SKM-1 (cell line): ENCODE measurements at regions not wholly inside any gene's neighbourhood (a gene's known extent, or its start where the extent isn't known, plus 50 kb on each side); places are given as distances from the start of the nearest gene placed in this dataset.
A peak's percentile ranks its signal among the peaks of the same experiment; 100 is the strongest.
"Not testable (repeated sequence)": the region's sequence is repeated elsewhere in the genome, so short reads cannot be mapped to it uniquely, and the experiment has no call there.

Source experiments
- DNase-seq: peaks from one replicate; lab custom pipeline; 2025; ENCODE audit not compliant: unreplicated experiment; lab: John Stamatoyannopoulos, UW

DNA sequence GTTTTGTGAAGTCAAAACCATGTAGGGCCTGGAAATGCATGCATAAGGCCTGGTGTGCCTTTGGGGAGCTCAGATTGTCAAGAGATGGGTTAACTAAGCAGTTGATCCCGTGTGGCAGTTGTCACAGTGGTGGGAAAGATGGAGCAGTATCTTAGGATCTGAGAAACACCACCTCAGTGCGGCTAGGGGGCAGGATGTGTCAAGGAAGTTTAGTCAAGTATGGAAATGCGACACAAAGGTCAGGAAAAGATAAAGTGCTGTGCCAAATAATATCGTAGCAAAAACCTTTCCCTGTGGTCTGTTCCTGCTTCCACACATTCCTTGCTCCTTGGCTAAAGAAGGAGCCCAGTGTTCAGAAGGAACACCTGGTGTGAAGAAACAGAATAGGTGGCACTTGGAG is 396.4 kb downstream of the EDEM1 start:
- no peak for DNase-seq

DNA sequence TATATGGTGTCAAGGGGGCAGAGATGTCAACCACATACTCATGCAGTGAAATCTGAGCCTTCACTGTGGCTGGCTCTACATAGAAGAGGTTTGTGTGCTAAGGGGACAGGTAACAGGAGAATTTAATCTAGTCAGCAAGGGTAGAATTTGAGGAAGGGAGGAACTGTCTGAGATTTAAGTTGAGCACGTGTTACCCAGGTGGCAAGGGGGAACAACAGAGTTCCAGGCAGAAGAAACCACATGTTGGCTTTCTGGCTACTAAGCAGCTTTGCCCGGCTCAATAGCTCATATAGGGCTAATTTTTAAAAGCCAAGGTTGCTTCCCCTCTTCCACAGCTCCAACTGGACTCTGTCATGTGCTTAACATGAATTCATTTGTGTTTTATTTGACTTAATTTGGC is 397.6 kb downstream of the EDEM1 start:
- no peak for DNase-seq

DNA sequence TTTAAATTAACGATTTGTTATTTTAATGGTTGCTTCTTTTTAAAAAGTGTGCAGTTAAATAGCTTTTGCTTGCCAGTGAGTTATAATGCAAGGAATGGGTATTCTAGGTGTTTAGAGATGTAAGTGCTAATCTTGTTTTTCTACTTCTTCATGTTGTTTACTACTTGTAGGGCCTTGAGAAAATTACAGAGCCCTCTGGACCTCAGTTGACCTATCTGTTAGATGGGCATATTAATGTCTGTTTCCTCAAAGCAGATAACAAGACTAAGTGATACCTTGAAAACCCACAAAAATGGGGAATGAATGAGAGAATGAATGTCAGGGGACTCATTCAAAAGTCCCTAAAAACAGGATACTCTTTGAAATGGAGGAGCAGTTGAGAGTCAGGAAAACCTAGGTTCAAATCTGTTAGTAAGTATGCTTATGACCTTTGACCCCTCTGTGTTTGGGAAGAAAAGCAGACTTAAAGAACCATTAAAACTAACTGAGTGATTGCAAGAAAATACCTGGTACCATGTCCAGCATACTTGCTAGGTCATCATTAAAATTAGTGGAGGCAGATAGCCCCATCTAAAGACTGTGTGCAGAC is 419.5 kb downstream of the EDEM1 start:
- DNase-seq: no peak

DNA sequence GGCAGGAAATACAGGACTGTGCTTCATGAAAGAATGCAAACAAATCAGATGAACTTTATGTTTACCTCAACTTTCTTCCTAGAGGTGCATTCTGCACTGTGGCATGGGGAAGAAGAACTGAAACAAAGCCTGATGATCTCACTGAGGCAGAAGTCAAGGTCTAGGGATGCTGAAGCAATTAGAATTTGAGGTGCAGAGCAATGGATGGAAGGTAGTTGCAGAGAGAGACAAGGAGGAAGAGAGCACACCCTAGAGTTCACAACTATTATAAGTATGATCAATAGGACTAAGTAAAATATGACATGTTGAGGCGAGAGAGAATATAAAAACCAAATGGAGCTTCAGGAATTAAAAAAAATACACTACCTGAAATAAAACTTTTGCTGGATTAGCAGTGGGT is 420.1 kb downstream of the EDEM1 start:
- no peak for DNase-seq

DNA sequence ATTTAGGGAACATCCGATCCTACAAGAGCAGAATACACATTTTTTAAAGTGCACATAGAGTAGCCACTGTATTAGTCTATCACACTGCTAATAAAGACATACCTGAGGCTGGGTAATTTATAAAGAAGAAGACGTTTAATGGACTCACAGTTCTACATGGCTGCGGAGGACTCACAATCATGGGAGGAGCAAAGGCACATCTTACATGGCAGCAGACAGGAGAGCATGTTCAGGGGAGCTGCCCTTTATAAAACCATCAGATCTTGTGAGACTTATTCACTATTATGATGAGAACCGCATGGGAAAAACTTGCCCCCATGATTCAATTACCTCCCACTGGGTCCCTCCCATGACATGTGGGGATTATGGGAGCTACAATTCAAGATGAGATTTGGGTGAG is 421.5 kb downstream of the EDEM1 start:
- not testable (repeated sequence) for DNase-seq

DNA sequence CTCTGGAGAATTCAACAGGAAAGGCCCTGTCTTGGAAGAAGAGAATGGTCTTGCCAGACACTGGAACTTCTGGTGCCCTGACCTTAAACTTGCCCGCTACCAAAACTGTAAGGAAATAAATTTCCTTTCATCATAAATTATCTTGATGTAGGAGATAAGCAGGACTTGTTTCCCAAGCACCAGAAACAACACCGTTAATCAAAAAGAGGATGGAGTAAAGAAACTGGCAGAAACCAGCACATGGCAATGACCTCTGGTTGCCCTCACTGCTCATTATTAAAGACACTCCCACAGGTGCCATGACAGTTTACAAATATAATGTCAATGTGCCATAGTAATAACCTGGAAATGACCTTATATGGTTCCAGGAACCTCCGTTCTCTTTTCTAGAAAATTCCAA is 426.1 kb downstream of the EDEM1 start:
- DNase-seq: no peak

DNA sequence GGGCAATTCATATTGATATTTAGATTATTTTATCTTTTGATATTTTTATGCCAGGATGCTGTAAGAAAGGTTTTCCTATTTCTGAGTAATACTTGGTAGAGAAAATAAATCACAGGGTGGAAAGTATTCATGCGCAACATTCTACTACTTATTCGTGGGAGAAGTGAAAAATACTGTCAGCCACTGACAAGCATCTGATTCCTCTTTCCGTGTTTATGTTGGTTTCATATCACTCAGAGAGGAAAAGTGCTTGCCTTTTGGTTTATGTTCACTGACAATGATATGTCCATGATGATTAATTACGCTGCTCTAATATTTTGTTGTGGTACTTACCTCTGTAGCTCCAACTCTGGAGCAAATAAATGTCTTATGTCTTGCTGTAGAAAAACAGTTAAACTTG is 429.4 kb downstream of the EDEM1 start:
- no peak for DNase-seq

DNA sequence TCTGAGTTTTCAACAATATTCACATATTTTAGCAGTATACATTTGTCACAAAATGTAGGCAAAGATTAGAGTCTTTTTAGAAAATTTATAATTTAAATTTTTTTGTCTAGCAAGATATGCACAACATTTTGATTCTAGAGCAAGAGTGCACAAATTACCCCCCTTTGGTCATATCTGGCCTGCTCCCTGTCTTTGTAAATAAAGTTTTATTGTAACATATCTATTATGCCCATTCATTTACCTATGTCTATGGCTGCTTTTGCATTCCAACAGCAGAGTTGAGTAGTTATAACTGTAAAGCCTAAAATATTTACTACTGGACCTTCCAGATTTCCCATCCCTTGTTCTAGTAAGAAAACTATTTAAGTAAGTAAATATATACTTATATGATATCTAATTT is 430.7 kb downstream of the EDEM1 start:
- DNase-seq: no peak

DNA sequence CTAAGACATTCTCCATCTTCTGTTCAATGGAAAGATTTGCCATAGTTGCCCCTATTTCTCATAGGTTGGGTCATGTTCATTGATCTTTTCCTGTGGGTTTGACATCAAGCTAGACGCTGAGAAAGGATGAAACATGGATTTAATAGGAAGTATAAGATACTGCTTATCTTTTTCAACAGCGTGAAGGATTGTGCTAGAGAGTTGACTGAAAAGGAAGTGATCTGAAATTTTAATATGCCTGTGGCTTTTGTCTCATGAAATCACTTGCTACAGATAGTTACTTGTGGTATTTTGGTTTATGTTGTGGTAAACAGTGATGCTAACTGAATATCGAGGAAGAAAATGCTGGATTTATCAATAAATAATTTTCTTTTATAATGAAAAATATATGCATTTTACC is 442.9 kb downstream of the EDEM1 start:
- no peak for DNase-seq

DNA sequence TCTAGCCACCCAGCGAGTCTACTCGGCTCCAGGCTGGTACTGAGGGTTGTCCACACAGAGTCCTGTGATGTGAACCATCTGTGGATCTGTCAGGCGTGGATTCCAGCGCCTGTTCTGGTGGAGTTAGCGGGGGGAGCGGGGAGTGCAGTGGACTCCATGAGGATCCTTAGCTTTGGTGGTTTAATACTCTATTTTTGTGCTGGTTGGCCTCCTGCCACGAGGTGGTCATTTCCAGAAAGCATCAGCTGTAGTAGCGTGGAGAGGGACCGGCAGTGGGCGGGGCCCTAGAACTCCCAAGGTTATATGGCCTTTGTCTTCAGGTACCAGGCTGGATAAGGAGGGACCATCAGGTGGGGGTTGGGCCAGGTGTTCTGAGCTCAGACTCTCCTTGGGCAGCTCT is 446.5 kb downstream of the EDEM1 start:
- no peak for DNase-seq

DNA sequence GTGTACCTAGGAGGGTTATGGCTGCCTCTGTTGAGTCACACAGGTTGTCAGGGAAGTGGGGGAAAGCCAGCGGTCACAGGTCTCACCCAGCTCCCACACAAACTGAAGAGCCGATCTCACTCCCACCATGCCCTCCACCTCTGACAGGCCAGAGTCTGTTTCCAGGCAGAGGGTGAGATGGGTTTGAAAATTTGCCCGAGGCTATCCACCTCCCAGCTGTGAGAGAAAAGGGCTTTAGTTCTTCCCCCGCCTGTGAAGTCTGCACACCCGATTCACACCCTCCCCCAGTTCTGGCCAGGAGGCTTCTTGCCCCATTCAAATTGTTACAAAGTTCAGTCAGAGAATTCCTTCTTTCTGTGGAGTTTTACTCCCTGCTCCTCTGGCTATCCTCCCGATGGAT is 446.9 kb downstream of the EDEM1 start:
- DNase-seq: no peak

DNA sequence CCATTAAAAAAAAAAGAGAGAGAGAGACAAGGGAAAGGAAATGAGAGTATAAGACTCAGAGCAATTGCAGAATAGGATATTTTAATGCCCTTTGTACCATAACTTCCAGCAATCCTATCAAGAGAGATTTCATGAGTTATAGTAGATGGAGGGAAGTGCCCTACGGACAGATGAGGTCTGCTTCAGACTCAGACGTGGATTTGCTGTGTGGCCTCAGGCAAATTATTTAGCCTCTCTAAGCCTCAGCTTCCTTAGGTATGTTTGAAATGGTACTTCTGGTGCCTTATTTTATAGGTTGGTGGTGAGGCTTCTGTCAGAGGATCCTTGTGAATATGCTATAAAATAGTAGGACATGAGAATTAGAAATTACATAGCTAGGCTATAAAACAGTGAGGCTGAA is 448.2 kb downstream of the EDEM1 start:
- DNase-seq: no peak

DNA sequence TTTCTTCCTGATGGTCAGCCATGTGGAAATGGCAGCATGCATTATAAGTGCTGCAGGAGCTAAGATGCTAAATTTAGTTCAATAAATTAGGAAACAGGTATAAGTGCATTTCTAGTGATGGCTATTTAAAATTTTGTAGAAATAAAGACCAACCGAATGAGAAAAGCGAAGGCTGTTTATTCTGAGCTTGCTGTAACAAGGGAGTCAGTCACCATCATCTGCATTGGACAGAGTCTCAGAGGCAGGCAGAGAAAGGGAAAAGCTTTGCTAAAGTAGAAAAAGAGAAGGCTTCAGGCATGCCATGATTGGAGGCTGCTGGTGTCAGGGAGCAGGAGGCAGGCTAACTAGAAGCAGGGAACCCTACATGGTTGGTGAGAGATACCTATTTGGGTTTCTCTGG is 451.0 kb downstream of the EDEM1 start:
- DNase-seq: no peak

DNA sequence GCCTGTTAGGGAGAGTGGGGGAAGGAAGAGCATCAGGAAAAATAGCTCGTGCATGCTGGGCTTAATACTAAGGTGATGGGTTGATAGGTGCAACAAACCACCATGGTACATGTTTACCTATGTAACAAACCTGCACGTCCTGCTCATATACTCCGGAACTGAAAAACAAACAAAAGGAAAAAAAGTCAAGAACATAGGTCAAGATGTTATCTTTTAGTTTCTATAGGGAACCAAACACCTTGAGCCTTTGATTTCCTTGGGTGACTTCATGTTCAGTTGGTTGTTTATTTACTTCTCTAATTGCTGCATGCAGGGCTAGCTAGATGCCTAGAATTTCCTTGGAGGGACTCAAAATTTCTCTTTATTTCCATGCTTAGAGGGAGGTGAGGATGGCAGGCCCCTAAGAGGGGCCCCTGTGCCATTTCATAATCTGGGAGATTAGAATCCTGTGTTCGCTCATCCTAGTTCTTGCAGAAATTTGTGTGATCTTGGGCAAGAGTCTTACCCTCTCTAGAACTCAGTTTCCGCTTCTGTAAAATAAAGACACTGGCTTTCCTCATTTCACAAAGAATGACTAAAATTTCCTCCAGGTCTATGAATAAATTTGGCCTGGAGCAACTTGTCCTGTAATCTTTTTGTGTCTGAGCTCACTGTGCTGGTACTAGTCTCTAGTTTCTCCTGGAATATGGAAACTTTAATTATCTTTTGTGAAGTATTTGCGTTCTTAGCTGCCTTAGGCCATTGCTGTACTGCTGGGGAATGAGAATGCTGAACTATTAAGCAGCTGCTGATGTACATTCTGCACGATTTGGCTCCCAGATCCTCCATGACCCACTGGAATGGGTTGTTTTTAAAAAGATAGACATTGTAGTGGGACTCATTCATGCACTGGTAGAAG is 457.5 kb downstream of the EDEM1 start:
- DNase-seq: no peak

DNA sequence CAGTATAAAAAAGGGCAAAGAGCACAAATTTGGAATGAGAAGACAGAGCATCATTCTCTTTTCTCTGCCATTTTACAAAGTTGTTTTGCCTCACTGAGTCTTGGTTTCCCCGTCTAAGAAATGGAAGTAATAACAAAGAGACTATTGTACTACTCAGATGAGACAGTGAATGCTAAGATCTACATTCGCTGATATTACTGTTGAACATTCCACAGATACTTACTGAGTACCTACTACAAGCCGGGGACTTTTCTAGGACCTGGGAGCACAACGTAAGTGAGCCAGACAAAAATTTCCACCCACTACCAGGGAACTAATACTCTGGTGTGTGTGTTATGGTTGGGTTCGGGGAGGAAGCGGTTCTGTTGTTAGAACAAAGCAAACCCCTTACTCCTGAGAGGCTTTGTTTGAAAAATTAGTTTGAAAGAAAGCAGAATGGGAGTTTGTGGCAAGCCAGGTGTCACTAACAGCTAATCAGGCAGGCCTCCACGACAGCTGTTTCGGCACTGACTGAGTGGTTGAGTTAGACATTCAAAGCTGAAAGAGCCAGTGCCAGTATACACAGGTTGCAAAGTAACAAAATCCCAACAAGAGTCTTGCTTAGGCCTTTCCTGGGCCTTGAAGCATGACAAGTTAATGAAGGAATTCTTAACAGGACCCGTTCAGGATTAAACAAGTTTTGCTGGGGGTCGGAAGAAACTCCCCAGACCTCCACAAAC is 458.3 kb downstream of the EDEM1 start:
- no peak for DNase-seq

DNA sequence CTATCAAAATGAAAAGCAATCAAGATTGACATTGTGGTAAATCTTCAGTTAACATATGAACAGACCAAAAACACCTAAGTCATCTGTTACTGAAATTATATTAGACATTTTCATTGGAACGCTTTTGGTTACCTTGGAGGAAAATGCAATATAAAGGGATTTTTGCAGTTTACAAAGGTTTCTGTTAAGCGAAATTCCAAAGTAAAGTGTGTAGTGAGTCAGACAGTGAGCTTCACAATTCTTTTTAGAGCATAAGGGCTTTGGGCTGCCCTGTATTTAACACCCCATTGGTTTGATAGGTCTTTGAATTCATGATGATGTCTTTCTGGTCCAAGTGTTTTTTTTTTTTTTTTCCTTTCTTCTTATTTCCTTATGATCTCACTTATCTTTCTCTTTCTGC is 462.8 kb downstream of the EDEM1 start:
- no peak for DNase-seq

DNA sequence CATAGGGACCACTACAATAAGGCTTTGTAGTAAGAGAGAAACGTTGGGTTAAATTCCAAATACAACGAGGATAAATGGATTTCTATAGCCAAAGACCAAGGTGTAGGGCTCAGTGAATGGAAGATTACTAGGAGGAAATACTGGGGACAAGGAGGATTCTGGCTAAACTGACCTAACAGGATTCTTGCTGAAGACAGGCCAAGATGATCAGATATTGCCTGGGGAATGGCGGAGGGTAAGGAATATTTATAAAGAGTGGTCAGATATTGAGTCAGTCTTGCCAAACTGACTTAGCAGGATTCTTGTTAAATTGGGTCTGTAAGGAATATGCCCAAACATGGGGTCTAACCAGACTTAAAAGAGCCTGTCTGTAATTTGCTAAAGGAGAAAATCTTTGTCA is 463.8 kb downstream of the EDEM1 start:
- no peak for DNase-seq

DNA sequence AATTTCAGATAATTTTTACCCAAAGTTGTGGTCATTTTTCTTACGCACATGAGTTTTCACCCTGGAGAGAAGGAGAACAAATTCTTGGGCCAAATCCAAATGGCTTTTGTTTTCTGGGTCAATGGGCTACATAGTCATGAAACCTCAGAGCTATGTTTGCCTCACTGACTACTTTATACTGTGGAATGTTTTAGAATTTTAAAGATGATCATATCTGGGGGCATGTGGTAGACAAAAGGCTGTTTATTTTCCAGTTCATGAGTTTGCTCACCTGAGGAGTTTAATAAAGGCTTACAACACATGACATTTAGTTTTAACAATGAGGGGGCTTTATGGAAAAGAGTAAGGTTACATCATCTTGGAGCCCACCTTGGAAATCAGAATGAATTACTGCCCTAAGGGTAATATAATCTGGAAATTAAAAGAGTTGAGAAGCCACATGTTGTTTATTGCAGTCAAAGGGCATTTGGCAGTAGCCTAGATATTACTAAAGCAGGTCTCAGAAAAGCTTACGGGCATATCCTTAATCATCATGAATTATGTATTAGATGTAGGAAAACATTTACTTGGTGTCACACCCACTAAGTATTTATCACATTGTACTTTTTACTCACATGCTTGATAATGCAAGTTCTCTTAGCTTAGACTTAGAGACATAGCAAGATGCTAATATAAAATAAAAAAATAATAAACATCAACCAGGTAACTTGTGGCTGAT is 466.1 kb downstream of the EDEM1 start:
- no peak for DNase-seq

DNA sequence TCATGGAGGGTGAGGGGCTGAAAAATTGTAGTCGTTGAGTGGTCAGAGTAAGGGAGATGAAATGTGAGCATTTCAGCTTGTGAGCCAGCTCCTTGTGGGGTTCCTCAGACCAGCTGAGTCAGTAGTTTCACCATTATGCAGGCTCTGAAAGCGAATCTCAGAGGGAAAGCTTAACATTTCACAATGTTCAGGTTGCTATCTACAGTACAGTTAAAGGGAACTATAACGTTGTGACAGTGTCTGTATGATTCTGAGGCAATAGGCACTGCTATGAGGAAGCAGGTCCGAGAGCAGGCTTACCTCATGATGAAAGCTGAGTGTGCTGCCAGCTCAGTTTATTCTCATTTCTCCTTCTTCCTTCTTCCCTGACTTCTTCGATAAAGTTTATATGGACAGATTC is 469.6 kb downstream of the EDEM1 start:
- peak; percentile 94 for DNase-seq

DNA sequence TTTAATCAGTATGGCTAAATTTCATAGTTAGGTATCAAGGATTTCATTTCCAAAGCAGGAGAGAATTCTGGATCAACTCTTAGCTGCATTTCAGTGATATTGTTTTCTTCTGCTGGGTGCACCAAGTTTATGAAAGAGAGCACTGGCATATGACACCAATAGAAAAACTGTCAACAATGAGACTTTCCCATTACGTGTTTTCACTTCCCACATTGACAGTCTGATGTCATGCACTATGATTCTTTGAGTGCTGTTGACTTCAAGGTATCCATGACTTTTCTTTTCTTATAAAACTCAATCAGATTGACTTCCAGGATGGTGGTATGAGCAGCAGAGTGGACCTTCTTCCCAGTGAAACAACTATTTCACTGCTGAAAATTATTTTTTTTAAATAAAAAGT is 476.1 kb downstream of the EDEM1 start:
- no peak for DNase-seq

DNA sequence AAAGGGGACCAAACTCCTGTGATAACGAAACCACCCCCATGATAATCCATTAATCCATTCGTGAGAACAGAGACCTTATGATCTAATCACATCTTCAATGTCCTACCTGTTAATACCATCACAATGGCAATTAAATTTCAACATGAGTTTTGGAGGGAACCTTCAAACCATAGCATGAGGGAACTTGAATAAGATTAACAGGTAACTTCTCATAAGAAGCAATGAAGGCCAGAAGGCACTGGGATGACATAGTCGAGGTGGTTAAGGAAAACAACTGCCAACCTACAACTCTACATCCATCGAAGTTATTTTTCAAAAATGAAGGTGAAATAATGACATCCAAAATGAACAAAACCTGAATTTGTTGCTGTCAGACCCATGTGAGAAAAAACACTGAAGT is 478.9 kb downstream of the EDEM1 start:
- DNase-seq: no peak

DNA sequence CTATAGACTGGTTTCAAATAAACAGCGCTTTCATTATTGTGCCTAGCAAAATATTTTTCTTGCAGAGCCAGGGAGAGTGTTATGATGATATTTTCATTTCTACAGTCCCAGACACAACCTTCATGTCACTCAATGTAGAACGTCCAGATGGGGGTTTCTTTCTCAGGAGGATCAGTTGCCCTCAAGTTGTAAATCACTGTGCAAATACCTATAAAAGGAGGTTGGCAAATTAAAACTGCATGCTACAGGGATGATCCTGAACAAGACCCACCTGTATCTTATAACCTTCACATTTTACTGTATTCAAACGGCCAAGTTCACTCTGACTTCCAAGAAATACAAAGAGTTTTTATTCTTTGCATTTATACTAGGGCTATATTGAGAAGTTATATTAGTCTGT is 486.0 kb downstream of the EDEM1 start:
- no peak for DNase-seq
